Endothelial cell of umbilical vein (primary cell): ENCODE measurements at regions not wholly inside any gene's neighbourhood (a gene's known extent, or its start where the extent isn't known, plus 50 kb on each side); places are given as distances from the start of the nearest gene placed in this dataset.

Source experiments
- CTCF ChIP-seq, 2 donors: IDR thresholded peaks; 1 replicate in 1 of 2; 2 replicates in 1 of 2; pipeline ENCODE4 v1.5.1; 2011; ENCODE audit warnings: low read length in 2 of 2, mild to moderate bottlenecking in 2 of 2, moderate library complexity in 2 of 2, control low read depth in 1 of 2, inconsistent platforms in 1 of 2, low read depth in 1 of 2; ENCODE audit not compliant: insufficient read depth in 1 of 2; ENCODE audit errors: extremely low read depth in 1 of 2
- EZH2 ChIP-seq: IDR thresholded peaks from 2 replicates; pipeline ENCODE4 v1.6.1; 2012; ENCODE audit warnings: borderline replicate concordance, low read depth, mild to moderate bottlenecking, moderate library complexity, low read length, inconsistent platforms; ENCODE audit not compliant: severe bottlenecking
- FOS ChIP-seq: IDR thresholded peaks from 2 replicates; pipeline ENCODE4 v1.6.1; 2011; ENCODE audit warnings: mild to moderate bottlenecking, low read length, moderate library complexity, borderline replicate concordance; ENCODE audit not compliant: insufficient read depth
- GATA2 ChIP-seq: IDR thresholded peaks from 2 replicates; pipeline ENCODE4 v1.7.0; 2011; ENCODE audit warnings: low read depth, mild to moderate bottlenecking, moderate library complexity, mixed read lengths, low read length; ENCODE audit not compliant: insufficient read length, insufficient read depth
- JUN ChIP-seq: IDR thresholded peaks from 2 replicates; pipeline ENCODE4 v1.6.1; 2011; ENCODE audit warnings: borderline replicate concordance, low read depth; ENCODE audit not compliant: insufficient read length, insufficient read depth
- MAX ChIP-seq: IDR thresholded peaks from 2 replicates; pipeline ENCODE4 v1.6.1; 2011; ENCODE audit not compliant: insufficient read depth, insufficient read length
- POLR2A ChIP-seq: IDR thresholded peaks from 2 replicates; pipeline ENCODE4 v1.6.1; 2012; ENCODE audit warnings: low read depth, mild to moderate bottlenecking, control low read depth, low read length
- POLR2AphosphoS5 ChIP-seq: IDR thresholded peaks from 2 replicates; pipeline ENCODE4 v1.6.1; 2012; ENCODE audit warnings: low read depth, mild to moderate bottlenecking, control low read depth, low read length, moderate library complexity; ENCODE audit not compliant: insufficient read depth

GRCh38 chr4:169854090-169854489 is 96.3 kb upstream of the HPF1 start:
- TF ChIP-seq CTCF (IDR thresholded peaks at IDR 0.05; ENCODE audit: extremely low read depth in 1 of 2, insufficient read depth in 1 of 2, low read depth in 1 of 2, low read length in 2 of 2) = no peak
- no peak for TF ChIP-seq POLR2A
- no peak for TF ChIP-seq MAX
- no peak for TF ChIP-seq EZH2
- TF ChIP-seq FOS = no peak
- TF ChIP-seq POLR2AphosphoS5 = no peak
- no peak for TF ChIP-seq GATA2
- no peak for TF ChIP-seq JUN
